HG03064 (cell line): ENCODE measurements at regions not wholly inside any gene's neighbourhood (a gene's known extent, or its start where the extent isn't known, plus 50 kb on each side); places are given as distances from the start of the nearest gene placed in this dataset.

ENCODE experiments used
- ATAC-seq: cut with Tn5 transposase; IDR thresholded peaks from one replicate; pipeline ENCODE4 v1.9.1; 2021; ENCODE audit warnings: low read depth; ENCODE audit not compliant: unreplicated experiment

- ATAC-seq = no peak
These were observed 120.2 kb downstream of the WT1 start for GRCh38 chr11:32315121-32315520.

- ATAC-seq = no peak
These were observed 119.1 kb downstream of the WT1 start for GRCh38 chr11:32316232-32316631.

GRCh38 chr11:32316858-32317642 is 118.3 kb downstream of the WT1 start:
- no peak for ATAC-seq

- ATAC-seq = no peak
These were observed 117.7 kb downstream of the WT1 start for GRCh38 chr11:32317643-32318042.

DNA sequence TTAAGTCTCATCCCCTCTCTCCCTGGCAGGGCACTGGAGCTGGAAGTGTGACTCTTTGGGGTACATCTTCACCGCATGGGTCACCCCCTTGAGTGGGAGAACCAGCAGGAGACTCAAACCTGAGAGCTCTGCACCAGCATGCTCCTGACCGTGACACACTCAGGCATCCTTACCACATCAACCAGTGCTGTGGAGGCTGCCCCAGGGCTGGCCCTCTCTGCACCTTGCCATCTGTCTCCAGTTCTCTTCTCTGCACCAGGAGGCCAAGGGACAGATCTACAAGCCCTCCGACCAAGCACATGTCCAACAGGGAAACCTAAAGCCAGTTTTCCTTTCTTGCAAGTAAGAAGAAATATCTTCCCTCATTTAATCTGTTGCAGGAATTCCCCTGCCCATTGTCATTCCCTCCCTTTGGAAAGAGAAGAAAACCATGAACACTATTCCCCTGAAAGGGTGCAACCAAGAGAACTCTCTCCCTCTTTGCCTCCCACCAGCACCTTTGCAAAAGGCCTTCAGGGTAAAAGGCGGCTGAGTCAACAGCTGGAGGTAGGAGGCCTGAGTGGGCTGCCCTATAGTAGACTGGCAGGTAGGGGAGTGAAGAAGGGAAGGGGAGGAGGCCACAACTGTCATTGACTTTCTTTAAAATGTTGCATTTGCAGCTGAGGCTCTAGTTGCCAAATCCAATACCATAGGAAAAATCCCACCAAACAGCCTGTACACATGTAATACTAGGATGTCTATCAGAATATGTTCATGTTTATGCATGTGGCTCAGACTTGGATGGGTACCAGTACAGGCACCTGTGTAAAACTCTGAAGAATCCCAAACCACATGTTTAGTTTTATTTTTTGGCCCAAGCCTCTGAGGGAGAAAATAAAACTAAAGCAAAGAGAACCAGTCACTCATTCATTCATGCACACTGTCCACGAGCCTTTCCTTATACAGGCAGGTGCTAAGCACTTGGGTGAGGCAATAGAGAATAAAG is 117.0 kb downstream of the WT1 start:
- no peak for ATAC-seq

GRCh38 chr11:32323814-32324130 is 111.6 kb downstream of the WT1 start:
- ATAC-seq = no peak

DNA sequence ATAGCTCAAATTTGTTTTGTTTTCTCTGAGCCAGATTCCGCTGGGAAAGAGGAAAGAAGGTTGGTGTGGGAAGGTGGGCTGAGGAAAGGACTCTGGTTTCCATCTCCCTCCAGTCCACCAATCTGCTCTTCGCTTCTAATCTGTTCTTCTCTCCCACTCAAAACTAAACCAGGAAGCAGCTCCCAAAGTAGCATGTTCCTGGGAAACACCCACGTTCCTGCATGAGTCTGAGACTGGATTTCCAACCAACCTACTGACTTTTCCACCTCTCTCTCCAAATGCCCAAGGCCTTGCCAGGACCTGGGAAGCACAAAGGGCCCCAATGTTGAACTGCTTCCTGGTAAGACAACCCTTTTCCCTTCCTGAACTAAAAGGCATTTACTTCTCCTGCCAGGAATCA is 110.2 kb downstream of the WT1 start:
- ATAC-seq = no peak

DNA sequence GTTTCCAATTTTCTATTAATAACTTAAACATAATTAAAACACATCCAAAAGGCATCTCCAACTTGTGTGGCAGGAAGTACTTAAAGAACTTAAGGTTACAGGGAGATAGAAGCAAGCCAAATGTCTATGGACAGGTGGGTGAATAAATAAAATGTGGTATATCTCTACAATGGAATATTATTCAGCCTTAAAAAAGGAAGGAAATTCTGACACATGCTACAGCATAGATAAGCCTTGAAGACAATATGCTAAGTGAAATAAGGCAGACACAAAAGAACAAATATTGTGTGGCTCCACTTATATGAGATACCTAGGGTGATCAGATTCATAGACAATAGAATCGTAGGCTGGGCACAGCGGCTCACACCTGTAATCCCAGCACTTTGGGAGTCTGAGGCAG is 109.6 kb downstream of the WT1 start:
- ATAC-seq = no peak

GRCh38 chr11:32326522-32326921 is 108.8 kb downstream of the WT1 start:
- no peak for ATAC-seq

DNA sequence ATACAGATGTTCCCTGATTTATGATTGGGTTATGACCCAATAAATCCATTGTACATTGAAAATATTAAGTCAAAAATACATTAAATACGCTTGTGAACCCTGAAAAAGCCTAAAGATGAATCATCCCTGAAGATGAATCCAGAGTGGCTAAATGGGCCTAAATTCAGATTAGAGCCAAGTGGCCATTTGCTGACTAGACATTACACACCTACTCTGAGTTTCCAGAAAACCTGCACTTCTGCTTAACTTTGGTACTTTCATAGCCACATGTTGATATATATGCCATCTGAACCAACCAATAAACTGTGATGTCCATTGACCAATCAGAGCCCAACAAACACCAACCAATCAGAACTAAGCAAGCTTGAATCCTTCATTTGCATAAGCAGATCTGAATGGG is 106.9 kb downstream of the WT1 start:
- ATAC-seq = no peak

DNA sequence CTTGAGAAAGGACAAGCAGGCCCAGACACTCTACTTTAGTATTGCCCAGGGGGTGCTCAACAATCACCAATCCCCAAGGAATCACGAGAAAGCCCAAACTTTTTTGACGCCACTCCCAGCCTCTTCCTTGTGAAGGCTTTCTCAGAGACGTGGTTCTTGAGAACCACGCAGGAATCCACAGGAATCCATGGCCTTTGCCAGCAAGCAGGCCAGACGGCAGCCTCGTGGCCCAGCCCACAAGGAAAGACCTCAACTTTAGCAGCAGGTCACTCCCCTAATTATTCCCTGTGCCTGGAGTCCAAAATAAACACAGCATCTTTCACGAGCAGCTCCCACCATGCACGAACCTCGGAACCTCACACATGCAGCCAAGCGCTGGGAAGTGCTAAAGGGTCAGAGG is 104.2 kb downstream of the WT1 start:
- ATAC-seq = no peak

- ATAC-seq = no peak
These were observed 103.5 kb downstream of the WT1 start for GRCh38 chr11:32331792-32332191.

DNA sequence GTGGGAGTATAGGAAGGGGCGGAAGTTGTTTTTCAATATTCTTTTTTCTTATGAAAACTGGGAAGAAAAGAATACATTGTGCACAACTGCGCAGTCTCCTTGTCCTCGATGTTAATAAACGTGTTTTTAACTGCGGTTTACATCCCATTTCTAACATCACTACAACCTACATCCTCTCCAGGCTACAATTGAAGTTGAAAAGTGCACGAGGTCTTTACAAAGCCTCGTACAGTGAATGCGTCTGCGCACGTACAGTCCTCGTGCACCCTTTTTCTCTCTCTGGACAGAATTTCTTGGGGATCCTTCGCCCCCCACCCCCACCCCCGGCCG is 102.4 kb downstream of the WT1 start:
- no peak for ATAC-seq

GRCh38 chr11:32333320-32333991 is 101.9 kb downstream of the WT1 start:
- no peak for ATAC-seq

DNA sequence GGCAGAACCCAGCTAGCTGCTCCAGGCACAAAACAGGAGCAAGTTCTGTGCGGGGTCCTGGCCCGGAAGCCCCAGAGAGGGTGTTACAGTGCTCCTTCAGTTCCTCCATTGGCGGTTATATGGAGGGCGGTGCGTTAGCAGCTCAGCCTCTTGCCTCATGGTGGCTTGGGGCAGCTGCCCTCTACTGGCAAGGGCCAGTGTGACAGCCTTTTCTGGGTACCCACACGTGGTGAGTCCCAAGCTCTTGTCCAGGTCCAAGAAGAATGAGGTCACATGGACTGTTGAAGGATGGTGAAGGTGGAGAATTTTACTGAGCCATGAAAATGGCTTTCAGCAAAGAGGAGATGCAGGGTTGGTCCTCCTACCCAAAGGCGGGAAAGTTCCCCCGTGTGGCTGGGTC is 100.5 kb downstream of the WT1 start:
- ATAC-seq = no peak
